T-helper 1 cell treated with Interleukin-12 subunit alpha and Interleukin-12 subunit beta and Interleukin-4 antibody, amounts not matched to agents 30 μg/mL and 1 μg/mL, for 36 hours (primary cell): ENCODE measurements at regions not wholly inside any gene's neighbourhood (a gene's known extent, or its start where the extent isn't known, plus 50 kb on each side); places are given as distances from the start of the nearest gene placed in this dataset.
"Not testable (repeated sequence)": the region's sequence is repeated elsewhere in the genome, so short reads cannot be mapped to it uniquely, and the experiment has no call there.

Source experiments
- H3K27ac Mint-ChIP-seq: one replicate; pipeline ENCODE4 v1.8.0; 2021; ENCODE audit warnings: mild to moderate bottlenecking, mixed read lengths
- H3K27me3 Mint-ChIP-seq: one replicate; pipeline ENCODE4 v1.8.0; 2021; ENCODE audit warnings: low read depth, mixed read lengths
- H3K36me3 Mint-ChIP-seq: one replicate; pipeline ENCODE4 v1.8.0; 2021; ENCODE audit warnings: low read depth, mixed read lengths
- H3K4me1 Mint-ChIP-seq: one replicate; pipeline ENCODE4 v1.8.0; 2021; ENCODE audit warnings: low read depth, mixed read lengths
- H3K4me3 Mint-ChIP-seq: one replicate; pipeline ENCODE4 v1.8.0; 2021; ENCODE audit warnings: mild to moderate bottlenecking, moderate library complexity, mixed read lengths
- H3K9me3 Mint-ChIP-seq: one replicate; pipeline ENCODE4 v1.8.0; 2021; ENCODE audit warnings: mixed read lengths

- Mint-ChIP-seq H3K27me3 (no peaks in the 10 kb centered on the region), H3K27ac (no peak overlapping the region), H3K9me3 (peaks cover 5% of the 10 kb centered on the region), H3K4me1 (no peaks in the 10 kb centered on the region), H3K36me3 (no peaks in the 10 kb centered on the region), H3K4me3 (no peak overlapping the region)
Measured at GRCh38 chrX:33989936-33990335, 142.2 kb downstream of the FAM47A start.

DNA sequence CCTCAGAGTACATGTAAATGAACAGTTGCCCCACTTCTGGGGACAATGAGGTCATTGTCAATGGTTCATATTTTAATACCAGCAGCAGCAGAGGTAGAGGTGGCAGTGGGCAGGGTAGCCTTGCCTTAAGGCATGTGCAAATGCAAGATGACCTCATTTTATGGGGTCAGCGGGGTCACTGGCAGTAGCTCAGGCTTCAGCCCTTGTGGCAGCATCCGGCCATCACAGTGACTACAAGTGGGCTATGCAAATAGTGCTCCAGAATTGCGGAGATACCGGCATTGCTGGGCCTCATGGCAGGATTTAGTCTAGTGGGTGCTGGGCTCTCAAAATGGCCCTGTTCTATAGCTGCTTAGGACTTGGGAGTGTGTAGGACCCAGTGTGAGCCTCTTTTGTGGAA lies 144.7 kb downstream of the FAM47A start:
- H3K36me3 Mint-ChIP-seq, result no peaks in the 10 kb centered on the region
- H3K27ac Mint-ChIP-seq, result no peak overlapping the region
- no peak overlapping the region for H3K4me3 Mint-ChIP-seq
- H3K4me1 Mint-ChIP-seq, result no peaks in the 10 kb centered on the region
- H3K27me3 Mint-ChIP-seq, result no peaks in the 10 kb centered on the region
- no peaks in the 10 kb centered on the region for H3K9me3 Mint-ChIP-seq

DNA sequence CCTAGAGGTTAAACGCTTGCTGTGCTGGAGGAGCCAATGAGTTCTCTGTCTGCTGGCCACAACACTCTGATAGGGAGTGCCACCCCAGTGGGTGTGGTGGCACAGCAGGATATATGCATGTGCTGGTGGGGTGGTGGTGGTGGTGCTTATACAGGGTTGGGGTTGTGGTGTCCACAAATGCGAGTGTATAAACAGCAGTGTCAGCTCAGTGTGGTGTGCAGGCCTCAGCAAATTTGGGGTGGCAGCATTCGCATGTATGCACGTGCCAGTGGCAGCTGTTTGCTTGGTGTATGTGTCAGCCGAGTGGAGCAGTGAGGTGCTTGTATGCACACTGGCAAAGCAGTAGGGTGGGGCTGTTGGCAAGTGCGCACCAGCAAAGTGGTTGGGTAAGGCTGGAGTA lies 157.4 kb downstream of the FAM47A start:
- no peak overlapping the region for H3K27ac Mint-ChIP-seq
- no peaks in the 10 kb centered on the region for H3K27me3 Mint-ChIP-seq
- H3K36me3 Mint-ChIP-seq, result no peaks in the 10 kb centered on the region
- no peaks in the 10 kb centered on the region for H3K4me1 Mint-ChIP-seq
- peaks cover 9% of the 10 kb centered on the region for H3K9me3 Mint-ChIP-seq
- no peak overlapping the region for H3K4me3 Mint-ChIP-seq

- Mint-ChIP-seq H3K36me3 (no peaks in the 10 kb centered on the region), H3K27me3 (no peaks in the 10 kb centered on the region), H3K4me1 (no peaks in the 10 kb centered on the region), H3K27ac (no peak overlapping the region), H3K4me3 (no peak overlapping the region), H3K9me3 (peaks cover 5% of the 10 kb centered on the region)
Measured at GRCh38 chrX:33970028-33970967, 161.8 kb downstream of the FAM47A start.

- Mint-ChIP-seq H3K36me3 (no peaks in the 10 kb centered on the region), H3K4me1 (no peaks in the 10 kb centered on the region), H3K4me3 (no peak overlapping the region), H3K27me3 (no peaks in the 10 kb centered on the region), H3K9me3 (peaks cover 5% of the 10 kb centered on the region), H3K27ac (no peak overlapping the region)
Measured at GRCh38 chrX:33969105-33969504, 163.0 kb downstream of the FAM47A start.

DNA sequence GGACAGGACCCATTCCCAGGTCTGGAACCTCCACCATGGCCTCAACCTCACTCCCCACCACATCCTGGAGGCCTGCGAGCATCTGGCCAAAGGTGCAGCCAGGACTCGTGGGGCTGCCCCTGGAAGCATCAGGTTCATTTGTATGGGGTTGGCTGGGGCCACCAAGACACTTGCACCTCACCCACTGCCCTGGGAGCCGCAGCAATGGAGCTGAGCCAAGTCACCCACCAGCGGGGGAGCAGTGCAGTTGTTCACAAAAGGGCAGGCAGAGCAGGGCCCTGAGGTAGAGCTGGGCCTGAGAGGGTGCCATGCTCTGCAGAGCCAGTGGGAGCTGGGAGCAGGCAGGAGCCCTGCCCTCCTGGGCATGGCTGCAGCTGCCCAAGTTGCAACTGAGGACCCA lies 163.5 kb downstream of the FAM47A start:
- peaks cover under 1% of the 10 kb centered on the region for H3K9me3 Mint-ChIP-seq
- H3K36me3 Mint-ChIP-seq, result no peaks in the 10 kb centered on the region
- no peak overlapping the region for H3K27ac Mint-ChIP-seq
- no peaks in the 10 kb centered on the region for H3K27me3 Mint-ChIP-seq
- no peaks in the 10 kb centered on the region for H3K4me1 Mint-ChIP-seq
- no peak overlapping the region for H3K4me3 Mint-ChIP-seq

GRCh38 chrX:33949300-33949699 lies 182.8 kb downstream of the FAM47A start:
- Mint-ChIP-seq H3K4me3 (no peak overlapping the region), H3K27ac (no peak overlapping the region), H3K4me1 (no peaks in the 10 kb centered on the region), H3K9me3 (peaks cover 11% of the 10 kb centered on the region), H3K36me3 (no peaks in the 10 kb centered on the region), H3K27me3 (no peaks in the 10 kb centered on the region)

GRCh38 chrX:33926249-33926648 lies 205.9 kb downstream of the FAM47A start:
- not testable (repeated sequence) for H3K36me3 Mint-ChIP-seq, H3K27me3 Mint-ChIP-seq, H3K27ac Mint-ChIP-seq, H3K9me3 Mint-ChIP-seq, H3K4me1 Mint-ChIP-seq, H3K4me3 Mint-ChIP-seq

- no peaks in the 10 kb centered on the region for H3K36me3 Mint-ChIP-seq
- H3K27me3 Mint-ChIP-seq, result no peaks in the 10 kb centered on the region
- H3K27ac Mint-ChIP-seq, result no peak overlapping the region
- H3K4me3 Mint-ChIP-seq, result no peak overlapping the region
- H3K9me3 Mint-ChIP-seq, result peaks cover 8% of the 10 kb centered on the region
- H3K4me1 Mint-ChIP-seq, result no peaks in the 10 kb centered on the region
Measured at GRCh38 chrX:33923262-33923661, 208.9 kb downstream of the FAM47A start.

DNA sequence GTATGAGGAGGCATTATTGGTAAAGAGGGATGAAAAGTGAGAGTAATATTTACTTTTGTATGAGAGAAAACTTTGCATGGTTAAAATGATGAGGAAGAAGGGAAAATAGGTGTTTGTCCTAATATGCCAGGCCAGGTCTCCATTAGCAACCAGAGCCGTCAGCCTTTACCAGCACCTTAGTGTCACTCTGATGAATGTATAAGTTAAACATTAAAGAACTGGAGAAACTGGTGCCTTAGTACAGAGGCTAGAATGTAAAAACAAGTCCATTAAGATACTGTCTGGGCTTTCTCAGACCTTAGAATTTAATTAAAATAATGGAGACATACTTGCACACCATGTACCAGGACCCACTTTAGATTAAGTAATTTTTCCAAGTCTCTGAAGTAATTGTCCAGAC lies 222.3 kb downstream of the FAM47A start:
- no peaks in the 10 kb centered on the region for H3K27me3 Mint-ChIP-seq
- no peaks in the 10 kb centered on the region for H3K36me3 Mint-ChIP-seq
- H3K9me3 Mint-ChIP-seq, result no peaks in the 10 kb centered on the region
- H3K4me3 Mint-ChIP-seq, result no peak overlapping the region
- H3K27ac Mint-ChIP-seq, result no peak overlapping the region
- no peaks in the 10 kb centered on the region for H3K4me1 Mint-ChIP-seq

DNA sequence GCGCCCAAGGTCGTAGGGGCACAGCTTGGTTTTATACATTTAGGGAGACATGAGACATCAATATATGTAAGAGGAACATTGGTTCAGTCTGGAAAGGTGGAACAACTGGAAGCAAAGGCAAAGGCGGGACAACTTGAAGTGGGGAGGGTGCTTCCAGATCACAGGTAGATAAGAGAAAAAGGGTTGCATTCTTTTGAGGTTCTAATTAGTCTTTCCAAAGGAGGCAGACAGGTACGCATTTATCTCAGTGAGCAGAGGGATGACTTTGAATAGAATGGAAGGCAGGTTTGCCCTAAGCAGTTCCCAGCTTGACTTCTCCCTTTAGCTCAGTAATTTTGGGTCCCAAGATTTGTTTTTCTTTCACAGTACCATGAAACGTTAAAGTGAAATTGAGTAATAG lies 223.2 kb downstream of the FAM47A start:
- Mint-ChIP-seq H3K27ac (no peak overlapping the region), H3K36me3 (no peaks in the 10 kb centered on the region), H3K4me3 (no peak overlapping the region), H3K4me1 (no peaks in the 10 kb centered on the region), H3K9me3 (no peaks in the 10 kb centered on the region), H3K27me3 (no peaks in the 10 kb centered on the region)

DNA sequence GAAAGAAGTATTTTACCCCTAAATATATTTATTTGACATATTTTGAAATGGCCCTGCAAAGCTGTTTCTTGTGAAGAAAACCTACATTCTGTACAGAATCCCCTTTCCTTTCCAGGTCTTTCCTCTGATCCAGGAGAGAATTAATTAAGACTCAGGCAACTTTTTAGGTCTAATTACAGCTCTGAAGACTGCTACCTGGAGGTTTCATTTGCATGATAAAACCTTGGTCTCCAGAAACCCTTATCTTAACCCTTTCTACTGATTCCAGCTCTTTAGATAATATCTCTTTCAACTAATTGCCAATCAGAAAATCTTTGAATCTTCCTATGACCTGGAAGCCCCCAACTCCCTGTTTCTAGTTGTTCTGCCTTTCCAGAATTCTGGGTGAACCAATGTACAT lies 224.0 kb downstream of the FAM47A start:
- Mint-ChIP-seq H3K27me3 (no peaks in the 10 kb centered on the region), H3K36me3 (no peaks in the 10 kb centered on the region)

DNA sequence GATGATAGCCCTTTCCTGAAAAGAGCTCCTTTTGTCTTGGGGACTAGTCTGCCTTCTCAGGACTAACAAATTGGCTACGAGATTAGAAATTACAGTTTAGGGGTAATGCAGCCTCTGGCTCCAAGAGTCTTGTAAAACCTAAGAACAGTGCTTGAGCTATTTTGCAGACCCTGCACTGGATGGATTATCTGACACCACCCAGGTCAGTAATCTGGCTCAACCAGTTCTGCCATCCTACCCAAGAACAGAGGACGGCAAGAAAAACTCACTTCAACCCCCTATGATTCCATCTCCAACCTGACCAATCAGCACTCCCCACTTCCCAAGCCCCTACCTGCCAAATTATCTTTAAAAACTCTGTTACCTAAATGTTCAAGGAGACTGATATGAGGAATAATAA lies 225.1 kb downstream of the FAM47A start:
- H3K4me1 Mint-ChIP-seq, result no peaks in the 10 kb centered on the region
- H3K27ac Mint-ChIP-seq, result no peak overlapping the region
- H3K9me3 Mint-ChIP-seq, result peaks cover 4% of the 10 kb centered on the region
- H3K27me3 Mint-ChIP-seq, result no peaks in the 10 kb centered on the region
- no peak overlapping the region for H3K4me3 Mint-ChIP-seq
- no peaks in the 10 kb centered on the region for H3K36me3 Mint-ChIP-seq

More for the DNA sequence above, 224.0 kb downstream of the FAM47A start:
- H3K9me3 Mint-ChIP-seq, result no peaks in the 10 kb centered on the region
- no peak overlapping the region for H3K4me3 Mint-ChIP-seq
- no peaks in the 10 kb centered on the region for H3K4me1 Mint-ChIP-seq
- H3K27ac Mint-ChIP-seq, result no peak overlapping the region

GRCh38 chrX:33892670-33893069 lies 239.4 kb downstream of the FAM47A start:
- no peak overlapping the region for H3K27ac Mint-ChIP-seq

DNA sequence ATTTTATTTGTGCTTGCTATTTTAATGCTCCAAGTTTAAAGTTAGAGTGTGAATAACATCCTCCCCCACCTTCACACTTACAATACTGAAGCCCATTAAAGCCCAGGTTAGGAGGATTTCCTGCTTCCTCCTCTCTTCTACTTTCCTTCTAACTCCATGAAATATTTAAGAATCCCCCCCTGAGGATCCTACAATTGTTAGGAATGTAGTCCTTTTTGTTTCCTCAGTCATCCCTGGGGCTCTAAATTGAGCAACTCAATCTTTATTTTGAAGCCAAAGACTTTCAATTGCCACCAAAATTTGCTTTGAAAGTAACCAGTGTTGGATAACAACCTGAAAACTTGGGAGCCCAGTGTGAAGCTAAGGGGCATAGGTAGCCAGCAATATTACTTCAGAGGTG lies 276.9 kb downstream of the FAM47A start:
- Mint-ChIP-seq H3K4me3 (no peak overlapping the region), H3K9me3 (peaks cover 4% of the 10 kb centered on the region), H3K36me3 (no peaks in the 10 kb centered on the region)

More at GRCh38 chrX:33892670-33893069, 239.4 kb downstream of the FAM47A start:
- no peaks in the 10 kb centered on the region for H3K36me3 Mint-ChIP-seq
- no peaks in the 10 kb centered on the region for H3K4me1 Mint-ChIP-seq
- H3K4me3 Mint-ChIP-seq, result no peak overlapping the region
- H3K27me3 Mint-ChIP-seq, result no peaks in the 10 kb centered on the region
- H3K9me3 Mint-ChIP-seq, result no peaks in the 10 kb centered on the region

More for the DNA sequence above, 276.9 kb downstream of the FAM47A start:
- Mint-ChIP-seq H3K27ac (no peak overlapping the region), H3K27me3 (no peaks in the 10 kb centered on the region), H3K4me1 (no peaks in the 10 kb centered on the region)
